H4 (cell line): ENCODE measurements at regions not wholly inside any gene's neighbourhood (a gene's known extent, or its start where the extent isn't known, plus 50 kb on each side); places are given as distances from the start of the nearest gene placed in this dataset.
"Not testable (repeated sequence)": the region's sequence is repeated elsewhere in the genome, so short reads cannot be mapped to it uniquely, and the experiment has no call there.

Source experiments
- DNase-seq: peaks from one replicate; pipeline ENCODE4 v3.0.0-alpha.2; 2015; ENCODE audit warnings: low spot score

- DNase-seq, result no peak
Observed at GRCh38 chr19:27894906-27895754, 1317.8 kb downstream of the UQCRFS1 start.

GRCh38 chr19:27892500-27892899 is 1320.5 kb downstream of the UQCRFS1 start:
- DNase-seq, result no peak

GRCh38 chr19:27891411-27891810 is 1321.5 kb downstream of the UQCRFS1 start:
- DNase-seq, result no peak

GRCh38 chr19:27890696-27891095 is 1322.3 kb downstream of the UQCRFS1 start:
- no peak for DNase-seq

GRCh38 chr19:27890206-27890605 is 1322.7 kb downstream of the UQCRFS1 start:
- no peak for DNase-seq

GRCh38 chr19:27889156-27889555 is 1323.8 kb downstream of the UQCRFS1 start:
- DNase-seq, result no peak

- DNase-seq, result no peak
Observed at GRCh38 chr19:27887946-27888345, 1325.0 kb downstream of the UQCRFS1 start.

- DNase-seq, result no peak
Observed at GRCh38 chr19:27885359-27885758, 1327.6 kb downstream of the UQCRFS1 start.

- DNase-seq, result no peak
Observed at GRCh38 chr19:27884376-27884775, 1328.6 kb downstream of the UQCRFS1 start.

- DNase-seq, result no peak
Observed at GRCh38 chr19:27881213-27881612, 1331.7 kb downstream of the UQCRFS1 start.

GRCh38 chr19:27876976-27877512 is 1335.9 kb downstream of the UQCRFS1 start:
- DNase-seq, result no peak

- no peak for DNase-seq
Observed at GRCh38 chr19:27876489-27876888, 1336.5 kb downstream of the UQCRFS1 start.

GRCh38 chr19:27872370-27872769 is 1340.6 kb downstream of the UQCRFS1 start:
- DNase-seq, result no peak

- no peak for DNase-seq
Observed at GRCh38 chr19:27870293-27870692, 1342.7 kb downstream of the UQCRFS1 start.

GRCh38 chr19:27868007-27868406 is 1344.9 kb downstream of the UQCRFS1 start:
- DNase-seq, result no peak

- DNase-seq, result no peak
Observed at GRCh38 chr19:27865927-27866777, 1346.8 kb downstream of the UQCRFS1 start.

GRCh38 chr19:27861411-27861975 is 1351.5 kb downstream of the UQCRFS1 start:
- DNase-seq, result no peak

- DNase-seq, result no peak
Observed at GRCh38 chr19:27860309-27860934, 1352.5 kb downstream of the UQCRFS1 start.

- no peak for DNase-seq
Observed at GRCh38 chr19:27859689-27860088, 1353.3 kb downstream of the UQCRFS1 start.

GRCh38 chr19:27858981-27859581 is 1353.9 kb downstream of the UQCRFS1 start:
- DNase-seq, result no peak

GRCh38 chr19:27852931-27853330 is 1360.0 kb downstream of the UQCRFS1 start:
- not testable (repeated sequence) for DNase-seq
